GM18498 (cell line): ENCODE measurements at regions not wholly inside any gene's neighbourhood (a gene's known extent, or its start where the extent isn't known, plus 50 kb on each side); places are given as distances from the start of the nearest gene placed in this dataset.

Experiments
- ATAC-seq: cut with Tn5 transposase; IDR thresholded peaks from one replicate; pipeline ENCODE4 v1.9.1; 2021; ENCODE audit warnings: mild to moderate bottlenecking, moderate library complexity; ENCODE audit not compliant: unreplicated experiment

DNA sequence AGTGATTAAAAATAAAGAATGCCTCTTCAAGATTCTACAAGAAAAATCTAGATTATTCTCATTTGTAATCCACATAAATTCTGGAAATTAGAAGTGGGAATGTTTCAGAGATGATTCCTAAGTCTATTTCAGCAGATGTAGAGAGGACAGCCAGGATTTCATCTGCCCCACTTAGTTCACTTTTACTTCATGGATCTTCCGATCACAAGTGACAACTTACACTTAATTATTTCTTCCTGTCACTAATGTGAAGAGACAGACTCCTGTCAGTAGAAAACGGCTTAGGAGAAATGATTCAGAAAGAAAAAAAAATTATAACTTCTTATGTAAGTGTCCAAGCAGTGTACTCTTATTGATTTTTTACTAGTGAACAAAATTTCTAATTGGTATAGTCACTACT lies 368.2 kb upstream of the SMIM30 start:
- no peak for ATAC-seq

DNA sequence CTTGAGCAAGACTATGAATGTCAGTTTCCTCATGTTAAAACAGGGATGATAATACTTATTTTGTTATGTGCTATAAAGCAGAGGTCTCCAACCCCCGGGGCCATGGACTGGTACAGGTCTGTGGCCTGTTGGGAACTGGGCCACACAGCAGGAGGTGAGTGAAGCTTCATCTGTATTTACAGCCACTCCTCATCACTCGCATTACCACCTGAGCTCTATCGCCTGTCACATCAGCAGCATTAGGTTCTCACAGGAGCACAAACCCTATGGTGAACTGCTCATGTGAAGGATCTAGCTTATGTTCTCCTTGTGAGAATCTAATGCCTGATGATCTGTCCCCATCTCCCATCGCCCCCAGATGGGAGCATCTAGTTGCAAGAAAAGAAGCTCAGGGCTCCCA lies 365.3 kb upstream of the SMIM30 start:
- no peak for ATAC-seq

DNA sequence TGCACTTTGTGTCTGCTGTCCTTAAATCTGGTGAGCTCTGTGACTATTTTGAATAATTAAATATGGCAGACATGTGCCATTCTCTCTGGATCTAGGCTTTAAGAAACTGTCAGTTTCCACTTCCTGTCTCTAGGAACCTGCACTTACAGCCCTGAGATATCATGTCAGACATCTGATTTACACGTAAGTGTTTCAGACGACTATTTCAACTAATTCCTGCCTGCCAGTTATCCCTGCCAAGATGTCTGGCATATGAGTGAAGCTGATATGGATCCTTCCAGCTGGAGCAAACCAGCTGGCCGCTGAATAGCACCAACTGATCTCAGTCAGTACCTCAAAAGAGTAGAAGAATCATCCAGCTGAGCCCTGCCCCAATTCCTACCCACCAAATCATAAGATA lies 362.2 kb upstream of the SMIM30 start:
- ATAC-seq: no peak

DNA sequence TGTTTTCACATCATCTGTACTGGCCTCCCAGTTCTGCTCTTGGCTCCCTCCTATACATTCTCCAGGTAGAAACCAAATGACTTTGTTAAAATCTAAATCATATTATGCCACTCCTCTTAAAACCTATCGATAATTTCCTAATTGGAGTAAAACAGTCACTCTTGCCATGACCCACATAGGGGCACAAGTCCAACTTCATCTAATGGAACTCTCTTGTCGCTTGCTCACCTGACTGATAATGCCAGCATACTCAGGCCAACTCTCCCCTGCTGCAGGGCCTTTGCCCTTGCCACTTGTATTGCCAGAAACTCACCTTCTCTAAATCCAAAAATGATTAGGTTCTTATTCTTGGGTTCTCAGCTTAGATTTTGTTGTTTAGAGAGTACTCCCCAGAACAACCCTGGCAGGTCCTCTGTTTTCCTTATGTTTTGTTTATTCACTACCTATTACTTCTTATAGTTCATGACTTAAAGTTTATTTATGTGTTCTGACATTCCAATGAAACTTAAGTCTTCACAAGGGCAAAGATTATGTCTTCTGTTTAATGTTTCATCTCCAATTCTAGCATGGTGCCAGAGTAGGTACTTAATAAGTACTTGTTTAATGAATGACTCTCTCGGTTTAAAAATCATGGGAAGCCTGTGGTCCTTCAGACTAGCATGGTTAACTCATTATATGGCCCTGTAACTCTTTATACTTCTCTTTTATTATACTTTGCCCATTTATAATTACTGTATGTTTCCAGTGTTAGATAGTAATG lies 345.9 kb upstream of the SMIM30 start:
- no peak for ATAC-seq

DNA sequence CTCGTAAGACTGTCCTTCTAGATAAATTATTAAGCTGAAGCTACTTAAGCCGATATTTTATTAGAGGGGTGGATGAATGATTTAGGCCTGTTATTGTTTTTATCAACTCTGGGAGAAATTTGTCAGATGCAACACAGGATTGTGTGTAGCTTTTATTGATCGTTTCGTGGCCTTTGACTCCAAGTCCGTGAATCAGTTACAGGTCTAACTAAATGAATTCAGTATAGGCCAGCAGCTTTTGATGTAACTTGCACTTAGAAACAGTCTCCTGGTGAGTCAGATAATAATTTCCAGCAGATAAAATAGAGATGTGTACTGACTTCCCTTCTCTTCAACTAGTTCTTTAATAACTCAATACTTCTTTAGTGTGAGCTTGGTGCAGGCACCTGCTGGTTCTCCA lies 341.7 kb upstream of the SMIM30 start:
- ATAC-seq: no peak

DNA sequence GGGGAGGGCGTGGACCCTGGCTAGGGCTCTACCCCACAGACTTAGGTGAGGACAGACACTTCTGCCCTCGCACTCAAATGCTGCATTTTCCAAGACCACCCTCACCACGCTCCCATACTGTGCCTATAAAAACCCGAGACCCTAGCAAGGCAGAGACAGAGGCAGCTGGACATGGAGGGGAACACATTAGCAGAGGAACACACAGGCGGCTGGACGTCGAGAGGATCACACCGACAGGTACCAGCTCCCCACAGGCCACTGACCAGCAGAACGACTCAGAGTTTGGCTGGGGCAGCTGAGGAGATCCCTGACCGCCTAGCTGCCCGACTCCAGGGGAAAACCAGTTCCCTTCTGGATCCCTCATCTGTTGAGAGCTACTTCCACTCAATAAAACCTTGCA lies 338.2 kb upstream of the SMIM30 start:
- ATAC-seq: no peak

DNA sequence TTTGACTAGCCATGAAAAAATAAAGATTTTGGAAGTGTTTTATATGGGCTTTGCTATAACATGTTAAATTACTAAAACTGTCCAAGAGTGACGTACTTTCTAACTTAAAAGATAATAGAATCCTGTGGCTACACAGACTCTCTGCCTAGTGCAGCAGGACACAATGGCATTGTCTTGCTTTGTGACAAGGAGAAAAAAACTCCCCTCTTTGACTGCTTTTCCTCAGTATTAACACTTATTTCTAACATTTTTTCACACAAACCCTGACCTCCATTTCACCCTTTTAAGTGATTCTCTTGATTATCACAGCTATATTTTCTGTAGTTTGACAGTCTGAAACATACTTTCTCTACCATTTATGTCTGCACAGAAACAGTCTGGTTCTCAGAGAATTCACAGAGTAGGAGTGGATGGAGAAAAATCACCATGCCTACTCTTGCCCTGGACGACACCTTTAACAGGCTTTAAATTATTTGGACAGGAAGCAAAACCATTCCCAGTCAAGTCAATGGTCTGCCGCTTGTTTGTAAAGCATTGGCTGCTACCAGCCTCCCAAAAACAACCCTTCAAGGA lies 336.3 kb upstream of the SMIM30 start:
- no peak for ATAC-seq

DNA sequence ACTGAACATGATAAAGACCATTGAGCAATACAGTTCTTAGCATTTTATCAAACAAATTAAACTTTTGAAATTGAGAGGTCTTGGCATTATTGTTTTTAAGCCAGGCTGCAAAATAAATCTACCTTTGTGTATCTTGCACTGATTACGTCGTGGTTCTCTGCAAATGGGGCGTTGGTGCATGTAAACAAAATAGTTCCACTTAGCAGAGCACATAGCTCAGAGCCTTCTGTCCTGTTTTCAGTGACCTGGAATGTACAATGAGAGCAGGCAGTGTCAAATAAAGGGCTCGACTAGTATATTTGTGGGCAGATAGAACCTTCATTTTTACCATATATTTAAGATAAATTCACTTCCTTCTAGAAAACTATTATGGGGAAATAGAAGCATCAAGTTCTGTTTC lies 333.9 kb upstream of the SMIM30 start:
- ATAC-seq: no peak

DNA sequence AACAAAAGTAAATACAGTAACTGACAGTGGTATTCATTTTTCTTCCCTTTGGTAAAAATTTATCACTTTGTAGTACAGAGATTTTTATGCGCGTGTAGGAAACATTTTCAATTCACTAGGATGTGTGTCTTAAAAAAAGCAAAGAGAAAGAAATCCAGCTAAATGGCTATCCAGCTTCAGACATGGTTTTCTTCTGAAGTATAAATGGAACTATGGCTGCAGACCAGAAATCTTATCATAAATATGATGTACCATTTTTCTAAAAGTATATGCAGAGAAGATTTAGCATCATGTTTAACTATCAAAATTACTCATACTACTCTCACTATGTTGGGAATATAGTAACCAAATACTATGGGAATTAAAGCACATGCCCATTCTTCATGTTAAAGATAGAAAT lies 328.4 kb upstream of the SMIM30 start:
- ATAC-seq: no peak

DNA sequence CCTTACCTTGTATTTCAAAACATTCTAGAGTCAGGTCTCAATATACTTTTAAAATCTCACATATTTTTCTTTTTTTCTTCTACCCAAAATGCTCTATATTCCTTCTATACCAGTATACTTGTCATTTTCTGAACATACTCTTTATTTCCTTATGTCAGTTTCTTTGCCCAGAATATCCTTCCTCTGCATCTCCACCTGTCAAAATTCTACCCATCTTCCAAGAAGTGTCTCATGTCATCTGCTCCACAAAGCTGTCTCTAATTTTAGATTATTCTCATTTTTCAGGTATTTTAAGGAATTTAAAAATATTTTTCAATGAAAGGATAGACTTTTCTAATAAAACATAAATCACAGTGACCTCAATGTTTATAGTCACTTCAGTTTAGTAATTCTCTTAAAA lies 328.0 kb upstream of the SMIM30 start:
- ATAC-seq: no peak

DNA sequence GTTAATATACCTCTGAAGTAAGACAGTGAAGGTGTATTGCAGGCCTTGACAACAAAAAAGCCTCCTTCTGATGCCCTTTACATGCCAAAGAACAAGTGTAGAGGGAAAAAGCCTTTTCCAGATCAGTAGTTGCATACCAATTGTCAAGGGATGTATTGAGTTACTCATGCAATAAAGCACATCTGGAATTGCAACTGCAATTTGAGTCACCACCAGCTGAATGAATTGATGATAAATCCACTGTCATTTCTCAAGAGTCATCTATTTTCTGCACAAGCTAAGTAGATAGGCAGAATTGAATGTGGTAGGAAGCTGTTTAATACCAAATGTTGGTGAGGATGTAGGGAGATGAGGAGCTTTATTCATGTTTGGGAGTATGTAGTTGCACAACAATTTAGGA lies 325.9 kb upstream of the SMIM30 start:
- ATAC-seq: no peak

DNA sequence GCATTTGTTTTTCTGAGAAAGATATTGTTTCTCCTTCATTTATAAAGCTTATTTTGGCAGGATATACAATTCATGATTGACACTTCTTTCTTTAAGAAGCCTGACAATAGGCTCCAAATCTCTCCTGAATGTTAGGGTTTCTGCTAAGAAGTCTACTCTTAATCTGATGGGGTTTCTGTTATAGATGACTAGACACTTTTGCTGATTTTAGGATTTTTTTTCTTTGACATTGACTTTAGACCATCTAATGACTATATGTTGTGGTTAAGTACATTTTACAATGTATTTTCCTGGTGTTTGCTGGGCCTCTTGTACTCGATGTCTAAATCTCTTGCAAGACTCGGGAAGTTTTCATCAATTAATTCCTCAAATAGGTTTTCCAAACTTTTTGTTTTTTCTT lies 321.8 kb upstream of the SMIM30 start:
- ATAC-seq: no peak

DNA sequence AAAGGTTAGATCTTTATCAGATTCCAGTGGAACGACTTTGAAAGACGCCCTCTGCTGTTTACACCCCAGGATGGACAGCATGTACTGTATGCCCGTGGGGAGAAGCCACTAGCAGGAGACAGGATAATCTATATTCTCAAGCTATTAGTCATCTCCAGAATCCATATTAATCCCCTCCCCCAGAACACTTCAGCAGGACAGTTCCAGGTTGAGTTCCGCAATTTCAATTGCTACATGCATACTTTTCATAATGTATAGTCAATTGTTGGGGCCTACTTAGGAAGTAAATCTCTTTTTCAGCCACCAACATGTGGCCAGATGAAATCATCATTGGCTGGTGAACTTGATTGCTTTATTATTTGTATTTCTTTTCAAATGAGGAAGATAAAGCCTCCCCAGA lies 313.1 kb upstream of the SMIM30 start:
- no peak for ATAC-seq

DNA sequence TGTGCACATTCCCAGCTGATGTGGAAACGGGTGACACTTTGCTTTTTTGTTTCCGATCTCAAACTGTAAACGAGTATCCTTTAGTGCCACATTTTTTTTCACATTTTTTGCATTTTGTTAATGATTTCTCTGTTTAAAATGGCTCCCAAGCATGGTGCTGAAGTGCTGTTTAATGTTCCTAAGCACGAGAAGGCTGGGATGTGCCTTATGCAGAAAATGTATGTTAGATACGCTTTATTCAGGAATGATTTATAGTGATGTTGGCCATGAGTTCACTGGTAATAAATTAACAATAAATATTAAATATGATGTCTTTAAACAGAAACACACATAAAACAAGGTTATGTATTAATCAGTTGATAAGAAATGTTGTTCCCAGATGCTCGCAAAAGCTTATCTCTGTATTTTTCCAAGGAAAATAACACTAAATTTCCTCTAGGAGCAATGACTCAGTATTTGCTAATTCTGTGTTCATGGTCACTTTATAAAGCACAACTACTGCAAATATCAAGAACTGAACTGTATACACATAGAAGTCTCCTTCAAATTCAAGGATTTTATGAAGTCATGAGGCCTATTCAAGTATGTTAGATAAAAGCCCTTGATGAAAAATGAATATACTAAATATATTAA lies 305.9 kb upstream of the SMIM30 start:
- no peak for ATAC-seq

DNA sequence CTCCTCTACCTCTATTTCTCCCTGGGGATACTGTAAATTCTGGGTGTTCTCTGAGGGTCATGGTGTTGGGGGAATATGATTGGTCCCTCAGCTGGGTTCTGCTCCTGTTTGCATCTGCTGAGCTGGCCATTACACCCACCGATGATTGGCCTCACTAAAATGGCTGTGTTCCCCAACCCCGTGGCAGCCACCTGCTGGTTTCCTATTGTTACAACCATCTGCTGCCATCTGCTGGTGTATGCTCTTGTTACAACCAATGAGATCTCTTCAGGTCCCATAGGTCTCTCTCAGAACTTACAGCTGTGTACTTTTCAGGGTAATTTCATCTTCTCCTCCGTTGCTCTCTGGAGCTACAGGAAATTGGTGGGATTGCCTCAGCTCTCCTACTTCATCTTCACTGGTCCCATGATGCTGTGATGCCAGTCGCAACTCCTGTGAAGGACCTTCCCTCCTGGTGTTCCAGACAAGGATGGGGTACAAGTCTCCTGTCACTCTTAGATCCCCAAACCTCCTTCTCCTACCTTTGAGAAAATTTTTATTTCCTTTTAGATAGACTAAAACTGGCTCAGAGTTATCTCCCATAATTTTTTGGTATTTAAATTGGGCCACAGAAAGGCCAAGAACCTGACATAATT lies 303.5 kb upstream of the SMIM30 start:
- ATAC-seq: peak; percentile 100

DNA sequence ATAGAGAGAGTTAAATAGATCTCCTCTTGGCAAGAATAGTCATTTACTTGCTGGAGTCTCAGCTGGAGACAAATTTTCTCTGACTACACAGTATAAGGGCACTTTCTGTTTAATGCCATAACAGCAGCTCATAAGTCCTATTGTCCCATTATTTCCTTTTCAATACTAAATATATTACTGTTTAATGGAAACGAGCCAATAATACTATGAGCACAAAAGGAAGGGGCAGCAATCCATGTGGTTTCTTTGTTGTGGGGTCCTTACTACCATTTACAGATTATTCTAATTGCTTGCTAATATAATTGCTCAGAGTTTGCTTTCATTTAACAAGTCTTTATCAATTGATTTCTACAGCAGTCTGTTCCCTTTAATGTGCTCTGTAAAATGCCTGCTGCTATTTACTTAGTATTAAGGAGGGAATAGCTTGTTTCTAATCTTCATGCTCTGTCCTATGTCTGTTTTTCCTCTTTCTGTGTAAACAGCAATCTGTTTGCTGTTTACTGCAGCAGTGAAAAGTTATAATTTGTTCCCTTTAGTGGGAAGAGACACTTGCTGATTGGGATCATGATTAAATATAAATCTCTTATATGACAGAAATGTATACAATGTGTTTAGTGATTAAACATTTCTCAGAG lies 296.2 kb upstream of the SMIM30 start:
- no peak for ATAC-seq

DNA sequence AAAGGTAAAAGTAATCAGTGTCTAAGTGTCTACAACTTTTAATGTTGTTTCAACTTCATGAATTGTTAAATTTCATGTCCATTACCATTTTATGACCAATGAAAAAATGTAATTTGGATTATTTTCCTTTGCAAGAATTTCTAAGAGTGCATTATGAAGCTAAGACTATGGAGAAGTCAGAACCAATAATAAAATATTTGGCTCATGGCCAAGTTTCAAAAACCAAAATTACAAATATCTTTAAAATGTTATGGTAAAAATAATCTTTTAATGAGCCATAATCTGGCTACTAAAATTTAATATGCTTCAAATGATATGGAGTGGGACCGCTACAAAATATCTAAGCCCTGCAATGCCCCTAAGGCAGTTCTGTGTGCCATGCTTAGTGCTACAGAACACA lies 294.1 kb upstream of the SMIM30 start:
- no peak for ATAC-seq

DNA sequence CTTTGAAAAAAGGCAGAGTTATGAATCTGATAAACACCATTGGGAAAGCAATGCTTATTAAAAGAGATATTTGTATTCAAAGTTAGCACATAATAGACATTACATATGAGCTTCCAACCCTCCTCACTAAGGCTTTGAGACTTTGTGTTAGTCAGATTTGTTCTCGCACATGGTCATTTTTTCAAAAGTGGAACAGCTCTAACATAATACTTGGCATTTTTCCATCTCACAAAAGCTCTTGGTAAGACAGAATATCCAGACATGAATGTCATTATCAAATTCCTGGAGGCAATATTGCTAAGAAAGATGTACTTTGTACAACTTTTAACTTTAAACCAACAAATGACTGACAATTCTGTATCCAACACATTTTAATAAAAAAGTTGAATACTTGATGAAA lies 292.4 kb upstream of the SMIM30 start:
- ATAC-seq: no peak

DNA sequence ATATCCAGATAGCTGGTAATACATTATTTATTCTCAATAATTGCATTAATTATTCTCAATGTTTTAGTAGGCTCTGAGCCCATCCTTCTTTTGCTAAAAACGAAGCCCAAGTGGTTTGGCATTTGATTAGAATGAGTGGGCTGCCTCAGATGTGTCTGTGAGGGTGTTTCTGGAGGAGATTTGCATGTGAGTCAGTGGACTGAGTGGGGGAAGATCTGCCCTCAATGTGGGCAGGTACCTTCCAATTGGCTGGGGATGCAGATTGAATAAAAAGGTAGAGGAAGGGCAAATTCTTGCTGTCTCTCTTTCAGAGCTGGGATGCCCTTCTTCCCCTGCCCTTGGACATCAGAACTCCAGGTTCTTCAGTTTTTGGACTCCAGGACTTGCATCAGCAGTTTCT lies 290.6 kb upstream of the SMIM30 start:
- ATAC-seq: no peak

DNA sequence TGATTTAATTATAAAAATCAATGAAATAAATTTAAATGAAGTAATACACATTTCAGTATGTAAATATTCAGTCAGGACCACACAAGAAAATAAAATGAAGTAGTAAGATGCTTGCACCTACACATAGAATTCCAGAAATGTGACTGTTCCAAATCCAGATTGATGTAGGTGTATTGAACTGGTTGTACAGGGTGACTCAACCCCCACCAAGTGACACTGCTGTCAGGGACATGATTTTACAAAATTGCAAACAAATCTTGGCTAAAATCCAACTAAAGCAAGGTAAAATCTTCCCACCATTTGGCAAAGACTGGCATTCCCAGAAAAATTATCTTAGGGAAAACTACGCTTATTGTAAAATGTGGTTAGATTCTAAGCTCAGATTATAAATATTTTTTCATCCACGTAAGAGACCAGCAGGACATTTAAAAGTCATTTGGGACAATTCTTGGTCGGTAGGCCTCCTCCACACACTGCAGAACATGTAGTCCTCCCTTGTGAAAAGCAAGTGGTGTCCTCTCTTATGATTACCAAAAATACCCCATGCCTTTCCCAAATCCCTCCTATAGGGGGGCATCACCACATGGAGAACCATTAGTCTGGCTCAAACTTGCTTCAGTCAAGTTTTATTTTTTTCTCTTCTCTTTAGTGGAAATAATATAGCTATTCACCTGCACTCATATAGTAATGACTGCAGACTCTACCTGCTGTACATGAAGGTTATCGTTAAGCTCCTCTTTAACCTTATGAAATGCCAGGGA lies 287.1 kb upstream of the SMIM30 start:
- ATAC-seq: no peak

DNA sequence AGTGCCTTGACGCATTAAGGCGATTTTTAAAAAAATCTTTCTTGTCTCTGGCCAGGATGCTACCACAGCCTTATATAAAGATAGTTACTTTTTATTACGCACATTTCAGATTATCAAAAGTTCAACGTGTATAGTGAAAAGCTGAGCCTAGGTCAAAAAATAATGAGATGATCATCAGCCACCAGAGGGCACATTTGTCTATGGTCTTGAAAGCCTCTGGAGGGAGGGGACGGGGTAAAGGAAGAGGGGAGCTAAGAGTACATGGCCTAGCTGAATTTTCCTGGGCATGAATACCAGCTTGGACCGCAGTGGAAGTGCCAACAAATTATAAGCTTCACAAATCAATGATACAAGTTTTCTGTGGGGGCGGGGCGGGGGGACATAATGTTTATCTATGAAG lies 285.9 kb upstream of the SMIM30 start:
- ATAC-seq: no peak
